BE2C (cell line): ENCODE measurements at regions not wholly inside any gene's neighbourhood (a gene's known extent, or its start where the extent isn't known, plus 50 kb on each side); places are given as distances from the start of the nearest gene placed in this dataset.
A peak's percentile ranks its signal among the peaks of the same experiment; 100 is the strongest.

ENCODE experiments used
- DNase-seq: peaks from one replicate; pipeline ENCODE4 v3.0.0-alpha.2; 2020
- H3K27me3 ChIP-seq: fragments of 250-450 bp; sonication (Bioruptor Pico); 2 replicates; pipeline ENCODE4 v1.5.1; 2020; ENCODE audit warnings: mild to moderate bottlenecking
- H3K36me3 ChIP-seq: fragments of 250-450 bp; sonication (Bioruptor Pico); 2 replicates; pipeline ENCODE4 v1.5.1; 2020; ENCODE audit warnings: mild to moderate bottlenecking
- H3K4me1 ChIP-seq: fragments of 250-450 bp; sonication (Bioruptor Pico); 2 replicates; pipeline ENCODE4 v1.5.1; 2020
- H3K4me3 ChIP-seq: 2 replicates; pipeline ENCODE4 v1.5.1; 2011; ENCODE audit warnings: low read depth, low read length
- H3K9me3 ChIP-seq: fragments of 250-450 bp; sonication (Bioruptor Pico); 2 replicates; pipeline ENCODE4 v1.5.1; 2020
- CTCF ChIP-seq: IDR thresholded peaks from 2 replicates; pipeline ENCODE4 v1.5.1; 2012; ENCODE audit warnings: mild to moderate bottlenecking, low read depth, low read length

- no peak for DNase-seq
- Histone ChIP-seq H3K4me3 (no peak overlapping the region), H3K4me1 (no peaks in the 10 kb centered on the region), H3K36me3 (no peaks in the 10 kb centered on the region), H3K9me3 (no peaks in the 10 kb centered on the region), H3K27me3 (no peaks in the 10 kb centered on the region)
- TF ChIP-seq CTCF = no peak
These were observed 418.0 kb upstream of the ST6GAL2 start for GRCh38 chr2:107303964-107304363.

DNA sequence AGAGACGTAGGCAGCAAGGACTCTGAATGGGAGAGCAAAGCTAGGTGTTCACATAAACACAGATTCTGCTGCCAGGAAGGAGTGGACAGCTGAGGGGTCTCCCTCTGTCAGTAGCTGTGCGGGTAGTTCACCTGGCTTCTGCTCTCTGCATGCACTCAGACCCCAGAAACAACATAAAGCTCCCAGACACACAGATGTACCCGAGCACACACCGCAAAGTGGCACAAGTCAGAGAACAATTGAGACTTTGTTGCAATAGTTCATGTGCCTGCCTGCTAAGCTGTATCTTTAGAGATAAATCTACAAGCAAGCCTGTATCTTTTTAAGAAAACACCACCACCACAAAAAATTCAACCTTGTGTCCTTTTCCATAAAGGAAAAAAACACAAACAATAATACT, 420.0 kb upstream of the ST6GAL2 start:
- no peaks in the 10 kb centered on the region for H3K9me3 ChIP-seq
- no peaks in the 10 kb centered on the region for H3K36me3 ChIP-seq
- no peaks in the 10 kb centered on the region for H3K27me3 ChIP-seq
- TF ChIP-seq CTCF = no peak
- H3K4me3 ChIP-seq = no peak overlapping the region
- DNase-seq = no peak
- H3K4me1 ChIP-seq = no peaks in the 10 kb centered on the region

DNA sequence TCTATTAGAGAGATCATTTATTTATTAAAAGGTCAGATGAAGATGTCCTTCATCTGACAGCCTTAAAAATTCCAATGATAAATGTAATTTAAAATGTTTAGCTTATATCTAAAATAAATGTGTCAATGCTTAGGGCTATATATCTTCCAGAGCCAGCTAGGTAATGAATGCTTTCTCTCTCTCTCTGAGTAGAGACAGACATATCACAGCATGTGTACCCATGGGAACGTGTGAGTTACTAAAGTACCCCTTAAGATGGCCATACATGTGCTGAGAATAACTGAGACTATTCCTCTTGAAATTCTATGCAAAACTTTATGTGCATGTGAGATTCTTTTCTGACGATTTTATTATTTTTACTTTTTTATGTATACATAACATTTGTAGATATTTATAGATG, 420.9 kb upstream of the ST6GAL2 start:
- H3K4me3 ChIP-seq = no peak overlapping the region
- no peak for TF ChIP-seq CTCF
- no peaks in the 10 kb centered on the region for H3K4me1 ChIP-seq
- no peaks in the 10 kb centered on the region for H3K9me3 ChIP-seq
- no peaks in the 10 kb centered on the region for H3K27me3 ChIP-seq
- no peak for DNase-seq
- H3K36me3 ChIP-seq = no peaks in the 10 kb centered on the region

GRCh38 chr2:107308835-107309234, 422.9 kb upstream of the ST6GAL2 start:
- Histone ChIP-seq H3K4me3 (no peak overlapping the region), H3K27me3 (no peaks in the 10 kb centered on the region), H3K9me3 (no peaks in the 10 kb centered on the region), H3K4me1 (no peaks in the 10 kb centered on the region), H3K36me3 (no peaks in the 10 kb centered on the region)
- no peak for TF ChIP-seq CTCF
- no peak for DNase-seq

- Histone ChIP-seq H3K27me3 (no peaks in the 10 kb centered on the region), H3K4me1 (no peaks in the 10 kb centered on the region), H3K4me3 (no peak overlapping the region), H3K36me3 (no peaks in the 10 kb centered on the region), H3K9me3 (no peaks in the 10 kb centered on the region)
- no peak for TF ChIP-seq CTCF
- peak; percentile 17 for DNase-seq
These were observed 426.3 kb upstream of the ST6GAL2 start for GRCh38 chr2:107312240-107312639.

DNA sequence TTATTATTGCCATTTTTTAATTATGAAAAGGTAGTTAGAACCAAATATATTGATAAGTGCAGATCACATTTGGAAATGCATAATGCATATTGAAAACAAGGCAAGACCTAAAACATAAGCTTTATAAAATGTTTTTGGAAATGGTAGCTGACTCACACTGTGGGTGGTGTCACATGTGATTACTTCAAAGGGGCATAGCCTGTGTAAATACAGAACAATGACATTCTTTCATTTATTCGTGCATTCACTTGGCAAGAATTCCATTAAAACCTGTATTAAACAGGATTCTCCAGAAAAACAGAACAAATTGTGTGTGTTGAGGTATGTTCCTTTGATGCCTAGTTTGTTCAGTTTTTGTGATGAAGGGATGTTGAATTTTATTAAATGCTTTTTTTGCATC, 427.3 kb upstream of the ST6GAL2 start:
- no peaks in the 10 kb centered on the region for H3K4me1 ChIP-seq
- no peak for DNase-seq
- no peaks in the 10 kb centered on the region for H3K27me3 ChIP-seq
- H3K4me3 ChIP-seq = no peak overlapping the region
- no peaks in the 10 kb centered on the region for H3K9me3 ChIP-seq
- no peak for TF ChIP-seq CTCF
- H3K36me3 ChIP-seq = no peaks in the 10 kb centered on the region
